ENCODE measurements at regions not wholly inside any gene's neighbourhood (a gene's known extent, or its start where the extent isn't known, plus 50 kb on each side); places are given as distances from the start of the nearest gene placed in this dataset.

DNA sequence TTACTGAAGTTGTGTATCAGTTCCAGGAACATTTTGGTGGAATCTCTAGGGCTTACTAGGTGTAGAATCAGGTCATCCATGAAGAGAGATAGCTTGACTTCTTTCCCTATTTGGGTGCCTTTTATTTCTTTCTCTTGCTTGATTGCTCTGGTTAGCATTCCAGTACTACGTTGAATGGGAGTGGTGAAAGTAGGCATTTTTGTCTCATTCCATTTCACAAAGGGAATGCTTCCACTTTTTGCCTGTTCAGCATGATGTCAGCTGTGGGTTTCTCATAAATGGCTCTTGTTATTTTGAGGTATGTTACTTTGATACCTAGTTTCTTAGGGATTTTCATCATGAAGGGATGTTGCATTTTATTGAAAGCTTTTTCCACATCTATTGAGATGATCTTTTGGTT is 195.3 kb downstream of the MOXD1 start:
- TF ChIP-seq, protein P1, sequence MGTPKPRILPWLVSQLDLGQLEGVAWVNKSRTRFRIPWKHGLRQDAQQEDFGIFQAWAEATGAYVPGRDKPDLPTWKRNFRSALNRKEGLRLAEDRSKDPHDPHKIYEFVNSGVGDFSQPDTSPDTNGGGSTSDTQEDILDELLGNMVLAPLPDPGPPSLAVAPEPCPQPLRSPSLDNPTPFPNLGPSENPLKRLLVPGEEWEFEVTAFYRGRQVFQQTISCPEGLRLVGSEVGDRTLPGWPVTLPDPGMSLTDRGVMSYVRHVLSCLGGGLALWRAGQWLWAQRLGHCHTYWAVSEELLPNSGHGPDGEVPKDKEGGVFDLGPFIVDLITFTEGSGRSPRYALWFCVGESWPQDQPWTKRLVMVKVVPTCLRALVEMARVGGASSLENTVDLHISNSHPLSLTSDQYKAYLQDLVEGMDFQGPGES (IDR thresholded peaks at IDR 0.05): no peak
- TF ChIP-seq, protein P2, sequence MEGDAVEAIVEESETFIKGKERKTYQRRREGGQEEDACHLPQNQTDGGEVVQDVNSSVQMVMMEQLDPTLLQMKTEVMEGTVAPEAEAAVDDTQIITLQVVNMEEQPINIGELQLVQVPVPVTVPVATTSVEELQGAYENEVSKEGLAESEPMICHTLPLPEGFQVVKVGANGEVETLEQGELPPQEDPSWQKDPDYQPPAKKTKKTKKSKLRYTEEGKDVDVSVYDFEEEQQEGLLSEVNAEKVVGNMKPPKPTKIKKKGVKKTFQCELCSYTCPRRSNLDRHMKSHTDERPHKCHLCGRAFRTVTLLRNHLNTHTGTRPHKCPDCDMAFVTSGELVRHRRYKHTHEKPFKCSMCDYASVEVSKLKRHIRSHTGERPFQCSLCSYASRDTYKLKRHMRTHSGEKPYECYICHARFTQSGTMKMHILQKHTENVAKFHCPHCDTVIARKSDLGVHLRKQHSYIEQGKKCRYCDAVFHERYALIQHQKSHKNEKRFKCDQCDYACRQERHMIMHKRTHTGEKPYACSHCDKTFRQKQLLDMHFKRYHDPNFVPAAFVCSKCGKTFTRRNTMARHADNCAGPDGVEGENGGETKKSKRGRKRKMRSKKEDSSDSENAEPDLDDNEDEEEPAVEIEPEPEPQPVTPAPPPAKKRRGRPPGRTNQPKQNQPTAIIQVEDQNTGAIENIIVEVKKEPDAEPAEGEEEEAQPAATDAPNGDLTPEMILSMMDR (IDR thresholded peaks at IDR 0.05 in 2 of 3, conservative IDR thresholded peaks at IDR 0.05 in 1 of 3; ENCODE audit: control insufficient read depth in 2 of 3, extremely low read depth in 1 of 3, insufficient read depth in 1 of 3, low read depth in 3 of 3, low read length in 3 of 3): no peak
- TF ChIP-seq CBFB (IDR thresholded peaks at IDR 0.05; ENCODE audit: low read depth) (no peak), POLR2AphosphoS5 (IDR thresholded peaks at IDR 0.05; ENCODE audit: low read length) (no peak), TCF12 (IDR thresholded peaks at IDR 0.05; ENCODE audit: low read depth, low read length) (no peak), CBX5 (IDR thresholded peaks at IDR 0.05; ENCODE audit: low read depth) (no peak)

Data from GM12878 (cell line).